ENCODE measurements at regions not wholly inside any gene's neighbourhood (a gene's known extent, or its start where the extent isn't known, plus 50 kb on each side); places are given as distances from the start of the nearest gene placed in this dataset.

DNA sequence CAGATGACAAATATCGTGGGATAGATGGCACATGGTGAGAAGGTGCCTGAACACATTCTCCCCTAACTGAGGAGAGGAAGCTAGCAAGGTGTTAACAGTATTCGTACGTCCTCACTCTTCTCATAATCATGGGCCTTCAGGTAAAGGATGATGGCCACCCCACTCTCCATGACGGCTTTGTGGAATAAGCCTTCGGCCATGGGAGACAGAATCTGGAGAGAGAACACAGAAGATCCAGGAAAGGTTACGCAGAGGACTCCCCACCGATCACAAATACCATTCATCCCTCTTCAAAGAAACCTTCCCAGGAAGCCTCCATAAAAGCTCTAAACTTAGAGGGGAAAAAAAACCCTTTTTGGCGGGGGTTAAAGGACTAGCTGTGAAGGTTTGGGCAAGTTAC lies 189.9 kb downstream of the BCR start:
- TF ChIP-seq CTCF (IDR thresholded peaks at IDR 0.05) (no peak), POLR2A (IDR thresholded peaks at IDR 0.05) (no peak)

Data from body of pancreas (tissue), 4 donors.